NB4 (cell line): ENCODE measurements at regions not wholly inside any gene's neighbourhood (a gene's known extent, or its start where the extent isn't known, plus 50 kb on each side); places are given as distances from the start of the nearest gene placed in this dataset.

Experiments used
- CTCF ChIP-seq: IDR thresholded peaks from one replicate; pipeline ENCODE4 v1.5.1; 2012; ENCODE audit warnings: low read depth, low read length
- MAX ChIP-seq: IDR thresholded peaks from 2 replicates; pipeline ENCODE4 v1.6.1; 2011; ENCODE audit warnings: low read depth, low read length
- POLR2A ChIP-seq: IDR thresholded peaks from 2 replicates; pipeline ENCODE4 v1.6.1; 2011; ENCODE audit warnings: mild to moderate bottlenecking; ENCODE audit not compliant: insufficient read length; ENCODE audit errors: extremely low read depth

GRCh38 chr16:11417487-11417886, 72.2 kb downstream of the RMI2 start:
- TF ChIP-seq CTCF (no peak), POLR2A (no peak), MAX (no peak)
